HEK293 (cell line): ENCODE measurements at regions not wholly inside any gene's neighbourhood (a gene's known extent, or its start where the extent isn't known, plus 50 kb on each side); places are given as distances from the start of the nearest gene placed in this dataset.

ENCODE experiments used
- BCL6B ChIP-seq: fragments of 450-650 bp; formaldehyde crosslinking; IDR thresholded peaks from 2 replicates; pipeline ENCODE4 v1.5.1; 2017; ENCODE audit warnings: missing biosample characterization, missing genetic modification characterization
- EGR2 ChIP-seq: fragments of 450-650 bp; formaldehyde crosslinking; IDR thresholded peaks from 2 replicates; pipeline ENCODE4 v1.5.1; 2016; ENCODE audit warnings: low read depth, missing biosample characterization, missing genetic modification characterization
- GLIS1 ChIP-seq: fragments of 450-650 bp; formaldehyde crosslinking; IDR thresholded peaks from 2 replicates; pipeline ENCODE4 v1.5.1; 2016; ENCODE audit warnings: missing biosample characterization, missing genetic modification characterization
- KLF7 ChIP-seq: fragments of 450-650 bp; formaldehyde crosslinking; IDR thresholded peaks from 2 replicates; pipeline ENCODE4 v1.5.1; 2016; ENCODE audit warnings: missing biosample characterization, missing genetic modification characterization, borderline replicate concordance
- PRDM1 ChIP-seq: fragments of 450-650 bp; formaldehyde crosslinking; IDR thresholded peaks from 2 replicates; pipeline ENCODE4; 2016; ENCODE audit warnings: missing biosample characterization, missing genetic modification characterization
- ZBTB11 ChIP-seq: fragments of 450-650 bp; formaldehyde crosslinking; conservative IDR thresholded peaks from 2 replicates; pipeline ENCODE4 v1.5.1; 2016; ENCODE audit warnings: low read depth, missing biosample characterization, missing genetic modification characterization
- ZBTB7A ChIP-seq: fragments of 450-650 bp; formaldehyde crosslinking; IDR thresholded peaks from 2 replicates; pipeline ENCODE4 v1.5.1; 2016; ENCODE audit warnings: low read depth, missing biosample characterization, missing genetic modification characterization
- ZBTB8A ChIP-seq: fragments of 450-650 bp; formaldehyde crosslinking; IDR thresholded peaks from 2 replicates; pipeline ENCODE4 v1.5.1; 2016; ENCODE audit warnings: missing biosample characterization, missing genetic modification characterization
- ZFP37 ChIP-seq: fragments of 450-650 bp; formaldehyde crosslinking; IDR thresholded peaks from 2 replicates; pipeline ENCODE4 v1.5.1; 2016; ENCODE audit warnings: missing biosample characterization, missing genetic modification characterization
- ZFP41 ChIP-seq: fragments of 450-650 bp; formaldehyde crosslinking; IDR thresholded peaks from 2 replicates; pipeline ENCODE4 v1.5.1; 2016; ENCODE audit warnings: missing biosample characterization, missing genetic modification characterization, borderline replicate concordance
- ZNF121 ChIP-seq: fragments of 450-650 bp; formaldehyde crosslinking; IDR thresholded peaks from 2 replicates; pipeline ENCODE4 v1.5.1; 2016; ENCODE audit warnings: missing biosample characterization, missing genetic modification characterization
- ZNF19 ChIP-seq: fragments of 450-650 bp; formaldehyde crosslinking; IDR thresholded peaks from 2 replicates; pipeline ENCODE4; 2016; ENCODE audit warnings: missing biosample characterization, missing genetic modification characterization, low read depth
- ZNF211 ChIP-seq: fragments of 450-650 bp; formaldehyde crosslinking; IDR thresholded peaks from 2 replicates; pipeline ENCODE4 v1.5.1; 2016; ENCODE audit warnings: low read depth, missing biosample characterization, missing genetic modification characterization
- ZNF24 ChIP-seq: fragments of 450-650 bp; formaldehyde crosslinking; IDR thresholded peaks from 2 replicates; pipeline ENCODE4 v1.5.1; 2016; ENCODE audit warnings: missing biosample characterization, missing genetic modification characterization
- ZNF335 ChIP-seq: fragments of 450-650 bp; formaldehyde crosslinking; conservative IDR thresholded peaks from 2 replicates; pipeline ENCODE4 v1.5.1; 2016; ENCODE audit warnings: missing biosample characterization, missing genetic modification characterization
- ZNF48 ChIP-seq: fragments of 450-650 bp; formaldehyde crosslinking; IDR thresholded peaks from 2 replicates; pipeline ENCODE4 v1.5.1; 2016; ENCODE audit warnings: missing biosample characterization, missing genetic modification characterization
- ZNF501 ChIP-seq: fragments of 450-650 bp; formaldehyde crosslinking; IDR thresholded peaks from 2 replicates; pipeline ENCODE4 v1.5.1; 2016; ENCODE audit warnings: missing biosample characterization, missing genetic modification characterization
- ZNF629 ChIP-seq: fragments of 450-650 bp; formaldehyde crosslinking; IDR thresholded peaks from 2 replicates; pipeline ENCODE4 v1.5.1; 2017; ENCODE audit warnings: missing biosample characterization, missing genetic modification characterization
- ZNF654 ChIP-seq: fragments of 450-650 bp; formaldehyde crosslinking; IDR thresholded peaks from 2 replicates; pipeline ENCODE4 v1.5.1; 2016; ENCODE audit warnings: low read depth, missing biosample characterization, missing genetic modification characterization
- ZNF776 ChIP-seq: fragments of 450-650 bp; formaldehyde crosslinking; IDR thresholded peaks from 2 replicates; pipeline ENCODE4 v1.5.0; 2017; ENCODE audit warnings: missing biosample characterization, missing genetic modification characterization, borderline replicate concordance
- ZNF777 ChIP-seq: fragments of 450-650 bp; formaldehyde crosslinking; IDR thresholded peaks from 2 replicates; pipeline ENCODE4 v1.5.1; 2017; ENCODE audit warnings: missing biosample characterization, missing genetic modification characterization, borderline replicate concordance
- ZSCAN30 ChIP-seq: fragments of 450-650 bp; IDR thresholded peaks from 2 replicates; pipeline ENCODE4 v1.5.1; 2018; ENCODE audit warnings: missing biosample characterization, mild to moderate bottlenecking, missing genetic modification characterization, moderate library complexity
- TF ChIP-seq, protein P1 (sequence below): fragments of 450-650 bp; formaldehyde crosslinking; IDR thresholded peaks from 2 replicates; pipeline ENCODE4 v1.5.1; 2016; ENCODE audit warnings: missing biosample characterization, missing genetic modification characterization
- TF ChIP-seq, protein P2 (sequence below): fragments of 450-650 bp; formaldehyde crosslinking; IDR thresholded peaks from 2 replicates; pipeline ENCODE4 v1.5.1; 2016; ENCODE audit warnings: missing biosample characterization, missing genetic modification characterization
- TF ChIP-seq, protein P3 (sequence below): fragments of 450-650 bp; formaldehyde crosslinking; IDR thresholded peaks from 2 replicates; pipeline ENCODE4 v1.5.1; 2016; ENCODE audit warnings: missing biosample characterization, missing genetic modification characterization
- TF ChIP-seq, protein P4 (sequence below): fragments of 450-650 bp; formaldehyde crosslinking; IDR thresholded peaks from 2 replicates; pipeline ENCODE4 v1.5.1; 2017; ENCODE audit warnings: missing biosample characterization, missing genetic modification characterization

DNA sequence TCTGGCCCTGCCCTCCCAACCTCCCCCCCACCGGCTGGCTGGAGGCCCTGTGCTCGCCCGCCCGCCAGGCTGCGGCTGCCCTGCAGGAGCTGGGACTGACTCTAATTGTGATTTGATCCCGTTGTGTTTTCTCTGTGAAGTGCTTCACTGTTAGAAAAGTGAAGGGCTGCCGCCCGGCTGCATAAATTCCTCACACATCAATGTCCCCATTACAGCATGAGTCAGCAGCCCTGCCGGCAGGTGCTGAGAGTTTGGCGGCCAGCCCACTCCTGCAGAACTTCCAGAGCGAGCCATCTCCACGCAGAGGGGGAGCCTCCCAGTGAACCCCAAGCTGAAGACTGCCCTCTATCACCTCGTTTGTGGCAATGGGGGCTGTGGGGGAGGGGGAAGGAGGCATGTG, 137.9 kb downstream of the DLL1 start (continued):
- TF ChIP-seq, protein P1, sequence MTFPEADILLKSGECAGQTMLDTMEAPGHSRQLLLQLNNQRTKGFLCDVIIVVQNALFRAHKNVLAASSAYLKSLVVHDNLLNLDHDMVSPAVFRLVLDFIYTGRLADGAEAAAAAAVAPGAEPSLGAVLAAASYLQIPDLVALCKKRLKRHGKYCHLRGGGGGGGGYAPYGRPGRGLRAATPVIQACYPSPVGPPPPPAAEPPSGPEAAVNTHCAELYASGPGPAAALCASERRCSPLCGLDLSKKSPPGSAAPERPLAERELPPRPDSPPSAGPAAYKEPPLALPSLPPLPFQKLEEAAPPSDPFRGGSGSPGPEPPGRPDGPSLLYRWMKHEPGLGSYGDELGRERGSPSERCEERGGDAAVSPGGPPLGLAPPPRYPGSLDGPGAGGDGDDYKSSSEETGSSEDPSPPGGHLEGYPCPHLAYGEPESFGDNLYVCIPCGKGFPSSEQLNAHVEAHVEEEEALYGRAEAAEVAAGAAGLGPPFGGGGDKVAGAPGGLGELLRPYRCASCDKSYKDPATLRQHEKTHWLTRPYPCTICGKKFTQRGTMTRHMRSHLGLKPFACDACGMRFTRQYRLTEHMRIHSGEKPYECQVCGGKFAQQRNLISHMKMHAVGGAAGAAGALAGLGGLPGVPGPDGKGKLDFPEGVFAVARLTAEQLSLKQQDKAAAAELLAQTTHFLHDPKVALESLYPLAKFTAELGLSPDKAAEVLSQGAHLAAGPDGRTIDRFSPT (tag by site-specific recombination) = no peak
- peak; percentile 46; the same call in 1 of the 2 replicates for TF ChIP-seq ZSCAN30 (tag by site-specific recombination)
- TF ChIP-seq ZNF777 (tag by site-specific recombination) = no peak
- TF ChIP-seq BCL6B (tag by site-specific recombination) = no peak
- TF ChIP-seq KLF7 (tag by site-specific recombination) = no peak
- TF ChIP-seq ZNF654 (tag by site-specific recombination) = no peak
- TF ChIP-seq ZFP41 (tag by site-specific recombination) = no peak
- TF ChIP-seq, protein P2, sequence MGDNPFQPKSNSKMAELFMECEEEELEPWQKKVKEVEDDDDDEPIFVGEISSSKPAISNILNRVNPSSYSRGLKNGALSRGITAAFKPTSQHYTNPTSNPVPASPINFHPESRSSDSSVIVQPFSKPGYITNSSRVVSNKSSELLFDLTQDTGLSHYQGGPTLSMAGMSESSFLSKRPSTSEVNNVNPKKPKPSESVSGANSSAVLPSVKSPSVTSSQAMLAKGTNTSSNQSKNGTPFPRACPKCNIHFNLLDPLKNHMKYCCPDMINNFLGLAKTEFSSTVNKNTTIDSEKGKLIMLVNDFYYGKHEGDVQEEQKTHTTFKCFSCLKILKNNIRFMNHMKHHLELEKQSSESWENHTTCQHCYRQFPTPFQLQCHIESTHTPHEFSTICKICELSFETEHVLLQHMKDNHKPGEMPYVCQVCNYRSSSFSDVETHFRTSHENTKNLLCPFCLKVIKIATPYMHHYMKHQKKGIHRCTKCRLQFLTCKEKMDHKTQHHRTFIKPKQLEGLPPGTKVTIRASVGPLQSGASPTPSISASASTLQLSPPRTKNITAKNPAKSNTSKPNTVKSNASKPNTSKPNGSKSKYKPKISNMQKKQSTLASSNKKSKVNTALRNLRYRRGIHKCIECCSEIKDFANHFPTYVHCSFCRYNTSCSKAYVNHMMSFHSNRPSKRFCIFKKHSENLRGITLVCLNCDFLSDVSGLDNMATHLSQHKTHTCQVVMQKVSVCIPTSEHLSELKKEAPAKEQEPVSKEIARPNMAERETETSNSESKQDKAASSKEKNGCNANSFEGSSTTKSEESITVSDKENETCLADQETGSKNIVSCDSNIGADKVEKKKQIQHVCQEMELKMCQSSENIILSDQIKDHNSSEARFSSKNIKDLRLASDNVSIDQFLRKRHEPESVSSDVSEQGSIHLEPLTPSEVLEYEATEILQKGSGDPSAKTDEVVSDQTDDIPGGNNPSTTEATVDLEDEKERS = no peak
- TF ChIP-seq ZNF24 (tag by site-specific recombination) = peak; percentile 41; the same call in 1 of the 2 replicates
- TF ChIP-seq EGR2 (tag by site-specific recombination) = no peak
- TF ChIP-seq ZNF48 (tag by site-specific recombination) = no peak
- TF ChIP-seq ZNF501 = no peak
- peak; percentile 91 for TF ChIP-seq ZBTB8A (tag by site-specific recombination)
- TF ChIP-seq ZNF211 = no peak
- no peak for TF ChIP-seq ZNF776
- no peak for TF ChIP-seq ZNF19 (tag by site-specific recombination)
- TF ChIP-seq GLIS1 = peak; percentile 23; the same call in 1 of the 2 replicates
- TF ChIP-seq ZBTB11 (tag by site-specific recombination) = no peak
- TF ChIP-seq ZBTB7A (tag by site-specific recombination) = no peak
- TF ChIP-seq, protein P3, sequence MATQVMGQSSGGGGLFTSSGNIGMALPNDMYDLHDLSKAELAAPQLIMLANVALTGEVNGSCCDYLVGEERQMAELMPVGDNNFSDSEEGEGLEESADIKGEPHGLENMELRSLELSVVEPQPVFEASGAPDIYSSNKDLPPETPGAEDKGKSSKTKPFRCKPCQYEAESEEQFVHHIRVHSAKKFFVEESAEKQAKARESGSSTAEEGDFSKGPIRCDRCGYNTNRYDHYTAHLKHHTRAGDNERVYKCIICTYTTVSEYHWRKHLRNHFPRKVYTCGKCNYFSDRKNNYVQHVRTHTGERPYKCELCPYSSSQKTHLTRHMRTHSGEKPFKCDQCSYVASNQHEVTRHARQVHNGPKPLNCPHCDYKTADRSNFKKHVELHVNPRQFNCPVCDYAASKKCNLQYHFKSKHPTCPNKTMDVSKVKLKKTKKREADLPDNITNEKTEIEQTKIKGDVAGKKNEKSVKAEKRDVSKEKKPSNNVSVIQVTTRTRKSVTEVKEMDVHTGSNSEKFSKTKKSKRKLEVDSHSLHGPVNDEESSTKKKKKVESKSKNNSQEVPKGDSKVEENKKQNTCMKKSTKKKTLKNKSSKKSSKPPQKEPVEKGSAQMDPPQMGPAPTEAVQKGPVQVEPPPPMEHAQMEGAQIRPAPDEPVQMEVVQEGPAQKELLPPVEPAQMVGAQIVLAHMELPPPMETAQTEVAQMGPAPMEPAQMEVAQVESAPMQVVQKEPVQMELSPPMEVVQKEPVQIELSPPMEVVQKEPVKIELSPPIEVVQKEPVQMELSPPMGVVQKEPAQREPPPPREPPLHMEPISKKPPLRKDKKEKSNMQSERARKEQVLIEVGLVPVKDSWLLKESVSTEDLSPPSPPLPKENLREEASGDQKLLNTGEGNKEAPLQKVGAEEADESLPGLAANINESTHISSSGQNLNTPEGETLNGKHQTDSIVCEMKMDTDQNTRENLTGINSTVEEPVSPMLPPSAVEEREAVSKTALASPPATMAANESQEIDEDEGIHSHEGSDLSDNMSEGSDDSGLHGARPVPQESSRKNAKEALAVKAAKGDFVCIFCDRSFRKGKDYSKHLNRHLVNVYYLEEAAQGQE = no peak
- no peak for TF ChIP-seq ZNF121 (tag by site-specific recombination)
- TF ChIP-seq, protein P4, sequence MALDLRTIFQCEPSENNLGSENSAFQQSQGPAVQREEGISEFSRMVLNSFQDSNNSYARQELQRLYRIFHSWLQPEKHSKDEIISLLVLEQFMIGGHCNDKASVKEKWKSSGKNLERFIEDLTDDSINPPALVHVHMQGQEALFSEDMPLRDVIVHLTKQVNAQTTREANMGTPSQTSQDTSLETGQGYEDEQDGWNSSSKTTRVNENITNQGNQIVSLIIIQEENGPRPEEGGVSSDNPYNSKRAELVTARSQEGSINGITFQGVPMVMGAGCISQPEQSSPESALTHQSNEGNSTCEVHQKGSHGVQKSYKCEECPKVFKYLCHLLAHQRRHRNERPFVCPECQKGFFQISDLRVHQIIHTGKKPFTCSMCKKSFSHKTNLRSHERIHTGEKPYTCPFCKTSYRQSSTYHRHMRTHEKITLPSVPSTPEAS (tag by site-specific recombination) = no peak
- TF ChIP-seq PRDM1 (tag by site-specific recombination) = peak; percentile 79
- peak; percentile 60 for TF ChIP-seq ZNF629
- no peak for TF ChIP-seq ZNF335 (tag by site-specific recombination)
- no peak for TF ChIP-seq ZFP37 (tag by site-specific recombination)
